Stimulated activated CD4-positive, alpha-beta T cell treated with anti-CD3 and anti-CD28 coated beads, TNF-alpha, amount 100 ng/mL, for 48 hours (primary cell): ENCODE measurements at regions not wholly inside any gene's neighbourhood (a gene's known extent, or its start where the extent isn't known, plus 50 kb on each side); places are given as distances from the start of the nearest gene placed in this dataset.
A peak's percentile ranks its signal among the peaks of the same experiment; 100 is the strongest.

Experiments
- DNase-seq, 3 donors: peaks; one replicate each; pipeline ENCODE4 v3.0.0-alpha.2; 2020; ENCODE audit warnings: low read depth in 3 of 3

DNA sequence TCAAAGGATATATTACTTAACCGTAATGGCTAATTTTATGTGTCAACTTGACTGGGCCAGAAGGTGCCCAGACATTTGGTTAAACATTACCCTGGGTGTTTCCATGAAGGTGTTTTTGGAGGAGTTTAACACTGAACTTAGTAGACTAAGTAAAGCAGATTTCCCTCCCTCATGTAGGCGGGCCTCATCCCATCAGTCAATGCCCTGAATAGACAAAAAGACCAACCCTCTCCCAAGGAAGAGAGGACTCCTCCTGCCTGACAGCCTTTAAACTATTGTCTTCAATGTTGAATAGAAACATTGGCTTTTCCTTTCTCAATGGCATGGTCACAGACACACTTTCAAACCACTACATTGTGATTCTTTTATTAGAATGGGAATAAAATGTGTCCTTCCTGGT is 121.9 kb downstream of the SETD4 start:
- no peak for DNase-seq

DNA sequence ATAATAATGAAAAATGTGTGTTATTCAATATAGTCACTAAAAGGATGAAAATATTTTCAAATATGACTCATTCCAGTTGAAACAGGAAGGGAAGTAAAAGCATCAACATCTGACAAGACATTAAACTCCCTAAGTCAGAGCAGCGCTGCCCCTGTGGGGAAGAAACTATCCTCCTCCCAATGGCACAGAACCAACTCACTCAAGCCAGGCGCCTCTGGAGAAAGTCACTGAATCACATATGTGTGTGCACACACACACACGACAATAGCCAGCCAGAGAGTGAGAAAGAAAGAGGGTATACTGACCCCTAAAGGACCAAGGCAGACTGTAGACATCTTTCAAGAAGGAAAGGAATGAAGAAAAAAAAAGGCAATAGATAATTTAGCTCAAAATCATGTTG is 126.9 kb downstream of the SETD4 start:
- DNase-seq, result no peak

DNA sequence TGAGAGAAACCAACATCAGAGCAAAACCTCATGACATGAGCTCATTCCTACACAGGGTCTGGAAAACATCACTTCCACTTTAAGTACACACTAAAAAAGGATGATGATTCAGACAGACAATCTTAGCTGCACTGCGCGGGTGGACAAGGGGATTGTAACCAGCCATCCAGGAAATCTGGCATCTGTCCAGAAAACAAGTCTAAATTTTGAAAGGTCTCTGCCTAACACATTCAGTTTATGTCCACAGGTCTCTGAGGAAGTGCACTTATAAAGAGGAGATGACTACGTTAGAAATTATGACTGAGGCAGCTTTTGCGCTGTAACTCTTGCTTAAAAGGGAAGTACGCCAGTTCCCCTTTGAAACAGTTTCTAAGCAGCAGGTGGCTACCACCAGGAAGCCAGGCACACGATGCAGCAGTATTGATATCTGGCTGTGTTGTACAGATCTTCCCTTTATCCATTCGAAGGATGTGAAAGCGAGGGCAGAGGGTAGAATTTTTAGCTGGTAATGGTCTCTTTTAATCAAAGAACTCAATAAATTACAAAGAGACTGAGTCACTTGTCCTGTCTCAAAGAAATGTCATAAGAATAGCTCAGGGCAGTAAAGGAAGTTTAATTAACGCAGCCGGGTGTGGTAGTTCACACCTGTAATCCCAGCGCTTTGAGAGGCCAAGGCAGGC is 128.0 kb downstream of the SETD4 start:
- peak in 1 of 3 donors; percentile 31 for DNase-seq

DNA sequence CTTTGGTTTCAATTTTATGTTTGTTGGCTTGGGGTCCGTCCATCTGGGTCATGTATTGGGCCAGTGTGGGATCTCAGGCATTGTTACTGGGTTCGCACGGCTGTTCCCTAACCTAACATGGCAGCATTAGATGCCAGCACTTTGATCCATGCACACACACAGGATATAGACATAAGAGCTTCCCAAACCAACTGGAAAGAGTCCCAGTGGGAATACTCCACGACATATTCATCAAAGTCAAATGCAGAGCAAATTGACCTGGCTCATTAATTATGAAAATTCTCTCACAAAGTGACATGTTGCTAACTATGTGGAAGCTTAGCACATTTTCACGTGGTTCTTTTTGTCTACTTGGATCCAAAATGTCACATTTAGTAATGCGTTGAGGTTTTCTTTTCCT is 130.4 kb downstream of the SETD4 start:
- no peak for DNase-seq

DNA sequence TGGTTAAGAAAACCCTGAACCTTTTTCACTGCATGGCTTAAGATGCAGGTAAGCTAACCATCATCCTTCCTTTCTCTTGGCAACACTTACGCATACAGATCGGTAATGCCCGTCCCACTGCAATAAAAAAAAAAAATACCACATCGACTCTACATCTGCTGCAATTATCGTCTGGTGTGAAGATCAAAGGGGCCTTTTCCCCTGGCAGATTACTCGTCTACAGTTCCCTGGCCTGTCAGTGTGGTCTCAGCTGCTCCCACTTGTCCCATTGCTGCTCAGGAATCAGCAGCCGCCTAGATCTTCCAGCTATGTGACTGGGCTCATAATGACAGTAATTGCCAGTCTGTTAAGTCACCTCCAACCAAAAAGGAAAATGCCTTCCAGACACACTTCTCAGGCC is 133.1 kb downstream of the SETD4 start:
- no peak for DNase-seq

DNA sequence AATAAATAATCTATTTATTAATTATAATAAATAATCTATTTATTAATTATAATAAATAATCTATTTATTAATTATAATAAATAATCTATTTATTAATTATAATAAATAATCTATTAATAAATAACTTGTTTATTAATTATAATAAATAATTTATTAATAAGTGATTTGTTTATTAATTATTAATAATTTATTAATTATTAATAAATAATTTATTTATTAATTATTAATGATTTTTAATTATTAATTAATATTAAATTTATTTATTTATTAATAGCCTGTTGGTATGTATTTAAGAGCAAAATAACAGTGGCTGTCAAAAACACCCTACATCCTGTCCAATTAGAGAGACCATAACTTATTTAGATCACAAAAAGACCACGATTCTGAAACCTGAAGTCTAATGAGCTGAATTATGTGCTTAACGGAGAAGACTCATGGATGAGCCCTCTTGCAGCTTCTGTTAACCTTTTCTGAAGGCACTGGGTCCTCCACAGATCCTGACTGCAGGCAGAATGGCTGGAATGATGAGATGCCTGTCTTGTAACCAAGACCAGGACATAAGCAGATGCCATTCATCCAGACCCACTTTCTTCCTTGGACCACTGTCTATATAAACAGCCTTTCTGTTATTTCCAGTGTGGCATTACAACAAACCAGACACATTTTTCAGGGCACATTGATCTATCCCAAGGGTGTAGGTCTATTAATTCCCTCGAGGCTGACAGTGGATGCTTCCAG is 134.2 kb downstream of the SETD4 start:
- DNase-seq, result no peak

DNA sequence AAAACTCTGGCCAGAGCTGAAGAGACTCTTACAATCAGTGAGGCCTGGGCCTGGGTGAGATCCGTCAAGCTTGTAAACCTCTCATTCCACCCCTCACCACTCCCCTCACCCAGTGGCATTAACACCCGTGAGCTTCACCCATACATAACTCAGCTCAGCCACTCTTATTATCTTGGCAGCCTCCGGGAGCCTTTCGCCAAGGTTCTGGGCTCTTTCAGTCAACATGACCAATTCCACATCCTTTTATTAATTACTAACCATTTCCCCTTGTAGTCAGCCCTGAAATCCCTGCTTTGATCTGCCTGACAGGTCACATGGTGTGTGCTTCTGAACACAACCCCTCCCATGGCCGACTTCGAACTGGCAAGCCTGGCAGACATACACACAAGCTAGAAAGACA is 134.8 kb downstream of the SETD4 start:
- DNase-seq, result no peak

DNA sequence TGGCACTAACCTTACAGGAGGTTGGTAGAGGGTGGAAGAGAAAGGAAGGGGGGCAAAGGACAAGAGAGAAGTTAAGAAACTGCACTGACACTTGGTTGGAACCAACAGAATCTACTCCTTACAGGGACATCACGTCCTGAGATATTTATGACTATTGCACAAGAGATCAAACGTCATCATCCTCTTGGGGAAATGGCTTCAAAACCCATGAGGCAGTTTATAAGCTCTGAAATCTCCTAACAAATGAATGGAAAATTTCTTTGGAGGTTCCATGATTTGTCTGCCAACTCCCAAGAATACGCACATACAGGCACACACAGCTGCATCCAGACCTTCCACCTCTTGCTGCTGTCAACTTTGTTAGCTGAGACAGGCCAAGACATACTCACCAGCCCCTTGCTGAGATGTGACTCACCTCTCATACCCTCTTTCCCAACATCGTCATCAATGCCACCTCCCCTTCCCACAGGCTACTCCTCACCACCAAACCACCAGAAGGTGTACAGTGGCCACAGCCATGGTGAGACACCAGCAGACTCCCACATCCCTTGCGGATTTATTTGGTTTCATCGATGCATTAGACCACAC is 135.5 kb downstream of the SETD4 start:
- no peak for DNase-seq

DNA sequence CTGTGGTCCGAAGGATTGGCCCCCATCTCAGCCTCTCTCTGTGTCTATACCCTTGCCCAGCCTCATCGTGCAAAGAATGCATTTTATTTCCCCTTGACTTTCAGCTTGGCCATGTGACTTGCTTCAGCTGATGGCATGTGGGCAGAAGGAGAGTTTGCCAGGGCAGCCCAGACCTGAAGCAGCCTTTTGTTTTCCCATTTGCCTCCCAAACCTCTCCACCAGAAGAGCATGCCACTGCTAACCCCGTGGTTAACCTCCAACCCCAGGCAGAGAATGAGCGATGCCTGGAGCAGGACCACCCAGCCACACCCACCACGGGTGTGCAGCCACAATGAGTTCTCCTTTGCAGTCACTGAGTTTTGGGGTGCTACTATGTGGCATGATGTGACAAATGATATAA is 136.4 kb downstream of the SETD4 start:
- no peak for DNase-seq

DNA sequence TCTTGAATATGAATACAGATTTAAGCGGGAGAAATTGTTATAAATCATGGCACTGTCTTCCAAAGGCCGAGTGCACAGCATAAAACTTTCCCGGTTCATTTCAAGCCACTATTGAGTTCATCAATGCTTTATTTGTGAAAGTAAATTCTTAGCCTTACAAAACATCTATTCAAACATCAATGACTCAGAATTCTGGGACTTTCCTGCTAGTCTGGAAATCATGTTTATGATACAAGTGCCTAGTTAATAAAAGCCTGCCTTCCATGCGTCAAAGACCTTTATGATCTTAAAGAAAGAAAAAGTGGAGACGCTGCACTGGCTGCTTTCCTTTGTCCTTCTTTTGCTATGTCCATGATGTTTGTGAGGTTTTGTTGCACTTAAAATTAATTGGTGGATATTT is 137.7 kb downstream of the SETD4 start:
- DNase-seq, result no peak

DNA sequence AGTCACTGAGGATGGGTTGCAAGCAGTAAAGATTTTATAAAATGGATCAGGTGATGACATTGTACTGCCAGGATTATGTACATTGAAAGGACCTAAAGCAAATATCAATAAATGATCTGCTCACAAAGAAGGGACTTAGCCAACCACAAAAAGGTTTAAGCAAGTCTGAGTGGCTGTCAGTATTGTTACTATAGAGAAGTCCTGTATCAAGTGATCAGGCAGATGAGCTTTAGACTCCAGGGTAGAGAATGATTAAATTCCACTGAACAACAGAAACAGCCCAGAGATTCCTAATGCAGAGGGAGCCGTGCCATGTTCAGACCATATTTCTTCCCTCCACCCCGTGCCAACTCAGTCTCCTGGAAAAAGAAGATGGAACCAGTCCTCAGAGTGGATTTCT is 138.9 kb downstream of the SETD4 start:
- no peak for DNase-seq

DNA sequence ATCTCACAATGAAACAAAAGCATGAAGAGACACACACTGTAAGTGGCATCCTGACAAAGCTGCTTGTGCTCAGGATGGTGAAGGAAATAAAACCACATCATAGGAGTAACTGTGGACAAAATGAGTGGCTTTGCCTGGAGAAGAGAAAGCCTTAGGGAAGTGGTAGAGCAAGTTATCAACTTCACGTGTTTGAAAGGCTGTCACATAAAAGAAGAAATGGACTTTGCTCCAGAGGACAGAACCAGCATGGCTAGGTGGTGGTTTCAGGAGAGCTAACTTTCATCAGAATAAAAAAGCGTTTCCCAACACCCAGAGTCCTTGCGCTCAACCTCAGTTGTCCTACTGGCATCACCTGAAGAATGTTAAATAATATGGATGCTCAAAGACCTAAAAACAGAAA is 139.9 kb downstream of the SETD4 start:
- no peak for DNase-seq

DNA sequence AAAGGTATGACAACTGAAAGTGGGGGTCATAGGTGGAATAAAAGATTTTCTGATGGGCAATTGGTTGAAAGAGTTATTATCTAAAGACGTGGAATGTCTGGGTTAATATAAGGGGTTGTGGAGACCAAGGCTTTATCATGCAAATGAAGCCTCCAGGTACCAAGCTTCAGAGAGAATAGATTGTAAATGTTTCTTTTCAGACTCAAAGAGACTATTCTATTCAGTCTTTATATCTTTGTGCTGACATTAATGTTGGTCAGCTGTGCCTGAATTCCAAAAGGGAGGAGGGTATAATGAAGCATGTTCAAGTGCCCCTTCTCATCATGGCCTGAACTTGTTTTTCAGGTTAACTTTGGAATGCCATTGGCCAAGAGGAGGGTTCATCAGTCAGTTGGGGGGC is 145.3 kb downstream of the SETD4 start:
- no peak for DNase-seq

DNA sequence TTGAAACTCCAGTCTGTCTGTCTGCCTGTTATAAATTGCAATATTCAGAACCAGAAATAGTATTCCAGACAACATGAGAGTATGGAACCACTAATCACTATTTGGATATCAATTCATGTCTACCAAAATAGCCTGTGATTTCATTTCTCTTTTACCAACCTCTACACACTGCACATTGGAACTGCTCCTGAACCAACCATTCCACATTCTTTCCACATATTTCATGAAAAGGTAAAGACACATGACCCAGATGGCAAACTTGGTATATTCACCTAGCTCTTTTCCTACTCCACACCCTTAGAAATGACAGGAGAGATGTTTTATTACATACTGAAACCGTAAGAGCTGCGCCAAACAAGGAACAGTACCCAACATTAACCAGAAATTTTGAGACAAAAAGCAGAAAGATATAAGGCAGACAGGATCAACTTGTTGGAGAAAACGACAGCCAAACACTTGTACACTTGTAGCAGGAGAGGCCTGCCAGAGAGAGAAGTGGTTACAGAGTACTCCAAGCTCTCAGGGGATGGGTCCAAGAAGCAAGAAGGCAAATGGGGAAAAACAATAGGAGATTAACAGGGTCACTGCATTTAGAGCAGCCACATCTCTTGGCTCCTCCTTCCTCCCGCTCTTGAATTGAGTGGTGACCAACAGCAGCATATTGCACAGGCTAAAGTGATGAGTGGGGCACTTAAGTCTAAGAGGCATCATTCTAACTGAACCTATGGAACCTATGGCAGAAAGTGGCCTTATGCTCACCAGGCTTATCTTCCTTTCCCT is 148.7 kb downstream of the SETD4 start:
- DNase-seq, result no peak

DNA sequence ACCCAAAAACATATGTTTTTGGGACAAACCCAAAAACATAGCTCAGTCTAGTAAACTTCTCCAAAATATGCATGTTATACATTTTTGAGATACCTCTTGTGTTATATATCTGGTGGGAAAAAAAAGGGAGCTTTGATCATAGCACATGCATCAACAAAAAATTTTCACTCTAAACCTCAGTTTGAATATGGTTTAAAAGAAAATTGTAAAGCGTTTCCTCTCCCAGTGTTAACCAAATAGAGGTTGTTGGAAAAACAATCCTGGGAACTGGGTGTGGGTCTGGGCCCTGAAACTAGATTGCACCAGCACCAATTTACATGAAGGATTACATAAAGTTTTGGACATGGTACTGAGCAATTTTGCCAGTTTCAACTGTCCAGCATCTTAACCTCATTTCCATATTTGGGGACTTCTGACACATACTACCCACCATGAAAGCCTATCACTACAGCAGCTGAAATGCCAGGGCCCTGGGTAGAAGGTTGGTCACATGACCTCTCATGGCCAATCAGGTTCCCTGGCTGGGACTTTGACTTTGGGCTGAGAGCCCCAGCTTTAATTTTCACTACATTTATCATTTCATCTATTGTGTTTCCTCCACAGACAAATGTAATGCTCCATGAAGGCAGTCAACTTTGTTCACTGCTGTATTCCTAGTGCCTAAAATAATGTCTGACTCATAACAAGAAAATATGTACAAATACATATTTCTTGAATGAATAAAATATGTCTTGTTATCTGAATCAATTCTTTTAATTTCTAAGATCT is 150.7 kb downstream of the SETD4 start:
- DNase-seq, result no peak

DNA sequence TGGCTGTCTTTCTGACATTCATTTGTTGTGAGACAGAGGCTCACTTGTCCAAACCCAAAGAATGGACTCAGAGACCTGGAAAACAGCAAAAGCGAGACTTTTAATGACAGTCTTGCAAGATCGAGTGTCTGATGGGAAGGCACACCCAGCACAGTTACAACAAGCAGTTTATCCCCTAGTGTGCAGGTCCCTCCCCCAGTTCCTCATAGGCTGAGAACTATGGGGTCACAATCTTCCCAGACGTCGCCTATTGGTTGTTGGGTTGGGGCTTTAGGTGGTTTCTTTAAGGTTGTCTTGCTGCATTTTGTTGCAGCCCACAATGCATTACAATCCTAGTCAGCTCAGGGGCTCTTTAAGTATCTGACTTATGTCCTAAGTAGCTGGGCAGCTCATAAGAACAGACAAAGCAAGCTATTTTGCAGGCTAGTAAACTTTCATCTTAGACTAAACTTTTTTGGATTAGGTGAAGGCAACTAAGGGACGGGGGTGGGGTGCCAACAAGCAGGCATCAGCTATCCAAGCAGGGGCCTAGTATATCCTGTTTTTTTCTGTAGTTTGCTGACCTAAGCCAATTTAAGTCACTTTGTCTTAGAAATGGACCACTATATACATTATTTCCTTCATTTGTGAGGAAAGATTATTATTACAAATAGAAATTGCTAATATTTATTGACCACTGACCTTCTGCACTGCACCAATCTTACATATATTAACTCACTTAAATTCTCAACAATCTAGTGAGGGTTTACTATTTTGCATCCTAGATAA is 151.8 kb downstream of the SETD4 start:
- DNase-seq, result no peak

DNA sequence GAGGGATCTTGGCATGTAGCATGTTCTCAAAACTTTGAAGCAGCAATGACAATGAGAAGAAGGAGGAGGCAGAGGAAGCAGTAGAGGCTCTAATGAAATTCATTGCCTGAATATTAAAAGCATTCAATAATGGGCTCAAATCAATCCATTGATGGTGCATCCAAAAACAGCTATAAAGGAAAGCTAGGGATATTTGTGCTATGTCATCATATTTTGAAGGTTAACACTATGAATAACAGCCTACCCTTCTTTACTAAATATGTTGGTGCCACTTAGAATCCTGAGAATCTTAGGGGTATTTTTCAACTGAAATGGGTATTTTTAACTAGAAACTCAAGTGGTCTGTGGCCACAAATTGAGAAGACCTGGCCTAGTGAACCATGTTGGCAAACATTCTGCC is 153.7 kb downstream of the SETD4 start:
- no peak for DNase-seq

DNA sequence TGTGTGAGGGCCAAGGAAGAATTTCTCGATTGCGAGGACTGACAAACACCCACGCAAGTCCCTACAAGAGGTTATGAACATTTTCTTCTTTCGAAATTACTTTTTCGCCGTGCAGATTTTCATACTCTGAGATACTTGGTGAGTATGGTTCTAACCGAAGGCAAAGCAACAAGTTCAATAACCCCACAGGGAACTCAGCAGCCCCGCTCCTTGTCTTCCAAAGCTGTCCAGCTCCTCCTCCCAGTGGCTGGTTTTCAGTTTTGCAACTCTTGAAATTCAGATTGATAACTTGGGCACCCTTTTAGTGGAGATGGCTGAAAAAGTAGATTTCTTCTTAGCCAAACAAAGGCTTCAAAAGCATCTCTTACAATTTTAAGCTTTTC is 154.4 kb downstream of the SETD4 start:
- DNase-seq, result no peak

DNA sequence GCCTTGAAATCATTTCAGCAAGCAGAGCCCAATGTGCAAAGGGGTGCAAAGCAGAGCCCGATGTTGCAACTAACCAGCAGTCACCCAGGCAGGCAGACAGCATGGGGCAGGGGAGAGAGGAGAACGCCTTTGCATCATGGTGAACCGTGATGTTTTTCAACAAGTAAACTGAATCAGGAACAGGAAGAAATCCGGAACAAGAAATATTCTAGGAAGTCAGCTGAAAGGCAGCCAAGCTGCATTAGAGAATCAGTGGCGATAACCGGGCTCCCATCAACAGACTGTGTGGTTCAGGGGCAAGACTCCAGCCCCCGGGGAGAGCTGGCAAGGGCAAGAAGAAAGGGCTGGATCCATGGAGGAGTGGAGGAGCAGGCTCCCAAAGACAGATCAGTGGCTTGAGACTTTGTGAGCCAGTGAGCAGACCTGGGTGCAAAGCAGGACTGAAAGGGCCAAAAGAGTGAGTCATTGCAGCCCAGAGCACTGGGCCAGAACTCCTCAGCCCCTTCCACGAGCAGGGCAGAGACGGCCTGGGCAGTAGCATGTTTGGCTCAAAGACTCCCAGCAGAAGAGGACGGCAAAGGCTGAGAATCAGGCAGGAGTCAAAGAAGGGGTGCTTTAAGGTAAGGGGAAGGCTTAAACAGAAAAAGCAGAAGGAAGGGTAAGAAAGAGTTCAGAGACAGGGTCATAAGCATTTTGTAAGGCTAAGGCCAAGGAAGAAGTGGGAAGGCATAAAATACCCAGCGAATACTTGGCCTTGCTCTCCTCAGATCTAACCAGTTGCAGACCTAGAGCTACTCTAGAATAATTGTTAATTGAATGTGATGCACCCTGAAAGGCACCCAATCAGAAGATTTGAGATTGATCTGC is 155.0 kb downstream of the SETD4 start:
- no peak for DNase-seq

DNA sequence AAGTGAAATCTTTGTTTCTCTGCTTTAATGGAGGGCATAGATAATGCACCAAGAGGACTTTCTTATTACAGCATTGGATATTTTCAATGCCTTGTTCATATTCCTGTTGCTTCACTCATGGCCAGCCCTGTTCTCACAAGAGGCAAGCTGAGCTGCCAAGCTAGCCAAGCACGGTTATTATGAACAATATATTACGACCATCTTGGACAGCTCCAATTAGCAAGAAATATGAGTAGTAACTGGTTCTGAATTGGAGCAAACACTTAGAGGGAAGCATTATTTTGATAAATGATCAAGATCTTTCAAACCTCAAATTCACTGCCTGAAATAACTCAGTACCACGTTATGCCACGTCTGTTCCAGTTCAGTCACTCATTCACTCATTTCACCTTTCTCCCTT is 159.8 kb downstream of the SETD4 start:
- DNase-seq, result no peak
